ENCODE measurements at regions not wholly inside any gene's neighbourhood (a gene's known extent, or its start where the extent isn't known, plus 50 kb on each side); places are given as distances from the start of the nearest gene placed in this dataset.

GRCh38 chr2:67216103-67216502 lies 181.0 kb upstream of the ETAA1 start:
- TF ChIP-seq GATA2 (IDR thresholded peaks at IDR 0.05; ENCODE audit: low read depth, low read length) (no peak), GATA3 (IDR thresholded peaks at IDR 0.05; ENCODE audit: low read depth, low read length) (no peak)

All from SH-SY5Y (cell line).